DMS79 (cell line): ENCODE measurements at regions not wholly inside any gene's neighbourhood (a gene's known extent, or its start where the extent isn't known, plus 50 kb on each side); places are given as distances from the start of the nearest gene placed in this dataset.
"Not testable (repeated sequence)": the region's sequence is repeated elsewhere in the genome, so short reads cannot be mapped to it uniquely, and the experiment has no call there.

Experiments used
- DNase-seq: peaks from one replicate; lab custom pipeline; 2025; lab: John Stamatoyannopoulos, UW

DNA sequence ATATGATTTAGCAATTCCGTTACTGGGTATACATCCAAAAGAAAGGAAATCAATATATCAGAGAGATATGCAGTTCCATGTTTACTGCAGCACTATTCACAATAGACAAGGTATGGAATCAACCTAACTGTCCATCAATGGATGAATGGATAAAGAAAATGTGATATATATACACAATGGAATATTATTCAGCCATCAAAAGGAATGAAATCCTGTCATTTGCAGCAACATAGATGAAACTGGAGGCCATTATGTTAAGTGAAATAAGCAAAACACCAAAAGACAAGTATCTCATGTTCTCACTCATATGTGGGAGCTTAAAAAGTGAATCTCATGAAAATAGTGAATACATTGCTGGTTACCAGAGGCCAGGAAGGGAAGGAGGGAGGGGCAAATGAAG is 390.8 kb downstream of the ZFHX3 start:
- no peak for DNase-seq

DNA sequence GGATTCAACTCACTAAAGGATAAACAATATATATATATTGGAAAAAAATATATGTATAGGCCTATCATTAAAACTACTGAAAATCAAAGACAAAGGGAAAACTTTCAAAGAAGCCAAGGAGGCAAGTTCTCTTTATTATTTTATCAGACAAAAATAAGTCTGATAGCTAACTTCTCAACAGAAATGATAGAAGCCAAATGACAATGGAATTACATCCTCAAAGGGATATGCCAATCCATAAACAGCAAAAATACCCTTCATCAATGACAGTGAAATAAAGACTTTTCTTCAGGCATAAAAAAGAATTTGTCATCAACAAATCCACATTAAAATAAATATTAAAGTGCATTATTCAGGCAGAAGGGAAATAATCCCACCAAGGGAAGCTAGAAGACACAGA is 393.4 kb downstream of the ZFHX3 start:
- no peak for DNase-seq

DNA sequence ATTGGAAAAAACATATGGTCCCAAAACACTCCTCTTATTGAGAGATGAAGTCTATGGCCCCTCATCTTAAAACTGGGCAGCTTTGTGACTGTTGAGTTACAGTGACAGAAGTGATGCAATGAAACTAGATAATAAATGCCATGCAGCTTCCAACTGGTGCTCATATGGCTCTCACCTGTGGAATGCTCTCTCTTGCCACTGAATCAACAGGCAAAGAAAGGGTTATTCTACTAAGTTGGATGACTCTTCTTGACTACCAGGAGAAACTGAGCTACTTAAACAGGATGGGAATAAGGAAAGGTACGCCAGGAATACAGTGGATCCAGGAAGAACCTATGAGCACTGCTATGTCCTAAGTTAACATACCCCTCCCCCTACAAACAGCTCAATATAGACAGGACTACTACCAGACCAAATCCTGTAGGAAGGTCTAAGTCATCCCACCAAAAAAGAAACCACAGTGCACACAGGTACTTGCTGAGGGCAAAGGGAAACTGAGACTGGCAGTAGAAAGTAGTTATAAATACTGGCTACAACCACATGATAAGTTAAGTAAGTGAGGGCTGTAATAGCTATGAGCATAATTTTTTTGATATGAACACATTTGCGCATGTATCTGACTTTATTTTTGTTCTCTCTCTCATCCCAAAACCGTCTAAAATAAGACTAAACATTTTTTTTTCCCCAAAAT is 398.5 kb downstream of the ZFHX3 start:
- DNase-seq = no peak

DNA sequence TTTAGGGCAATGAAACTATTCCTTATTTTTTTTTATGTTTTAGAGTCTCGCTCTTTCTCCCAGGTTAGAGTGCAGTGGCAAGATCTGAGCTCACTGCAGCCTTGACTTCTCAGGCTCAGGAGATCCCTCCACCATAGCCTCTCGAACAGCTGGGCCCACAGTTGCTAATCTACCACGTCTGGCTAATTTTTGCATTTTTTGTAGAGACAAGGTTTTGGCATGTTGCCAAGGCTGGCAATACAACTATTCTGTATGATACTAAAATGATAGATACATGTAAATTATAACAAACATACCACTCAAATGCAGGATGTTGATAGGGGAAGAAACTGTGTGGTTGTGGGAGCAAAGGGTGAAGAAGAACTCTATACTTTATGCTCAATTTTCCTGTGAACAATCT is 401.3 kb downstream of the ZFHX3 start:
- DNase-seq = no peak

- no peak for DNase-seq
Observed at GRCh38 chr16:72645538-72645937, 402.4 kb downstream of the ZFHX3 start.

GRCh38 chr16:72644911-72645310 is 403.0 kb downstream of the ZFHX3 start:
- no peak for DNase-seq

DNA sequence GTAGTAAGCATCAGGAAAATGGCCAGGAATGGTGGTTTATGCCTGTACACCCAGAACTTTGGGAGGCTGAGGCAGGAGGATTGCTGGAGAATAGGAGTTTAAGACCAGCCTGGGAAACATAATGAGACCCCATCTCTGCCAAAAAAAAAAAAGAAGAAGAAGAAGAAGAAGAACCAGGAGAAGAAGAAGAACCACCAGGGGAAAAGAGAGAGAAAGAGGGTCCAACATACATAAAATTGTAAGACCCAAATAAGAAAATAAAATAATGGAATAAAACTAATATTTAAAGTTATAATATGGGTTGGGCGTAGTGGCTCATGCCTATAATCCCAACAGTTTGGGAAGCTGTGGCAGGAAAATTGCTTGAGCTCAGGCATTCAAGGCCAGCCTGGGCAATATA is 408.4 kb downstream of the ZFHX3 start:
- no peak for DNase-seq

- DNase-seq = no peak
Observed at GRCh38 chr16:72637306-72637705, 410.6 kb downstream of the ZFHX3 start.

GRCh38 chr16:72635694-72636093 is 412.2 kb downstream of the ZFHX3 start:
- DNase-seq = no peak

DNA sequence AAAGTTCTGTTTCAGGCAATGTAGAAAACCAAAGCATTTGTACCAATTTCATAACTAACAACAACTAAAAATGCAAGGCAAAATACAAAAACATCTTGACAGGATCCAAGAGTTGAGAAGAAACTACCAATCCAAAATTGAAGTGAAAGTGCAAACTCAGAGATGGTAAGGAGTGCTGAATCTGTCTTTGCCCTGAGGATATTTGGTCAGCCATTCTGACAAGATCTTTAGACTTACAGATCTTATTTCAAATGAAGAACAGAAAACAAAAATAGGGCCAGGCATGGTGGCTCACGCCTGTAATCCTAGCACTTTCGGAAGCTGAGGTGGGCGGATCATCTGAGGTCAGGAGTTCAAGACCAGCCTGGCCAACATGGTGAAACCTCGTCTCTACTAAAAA is 412.8 kb downstream of the ZFHX3 start:
- DNase-seq = no peak

DNA sequence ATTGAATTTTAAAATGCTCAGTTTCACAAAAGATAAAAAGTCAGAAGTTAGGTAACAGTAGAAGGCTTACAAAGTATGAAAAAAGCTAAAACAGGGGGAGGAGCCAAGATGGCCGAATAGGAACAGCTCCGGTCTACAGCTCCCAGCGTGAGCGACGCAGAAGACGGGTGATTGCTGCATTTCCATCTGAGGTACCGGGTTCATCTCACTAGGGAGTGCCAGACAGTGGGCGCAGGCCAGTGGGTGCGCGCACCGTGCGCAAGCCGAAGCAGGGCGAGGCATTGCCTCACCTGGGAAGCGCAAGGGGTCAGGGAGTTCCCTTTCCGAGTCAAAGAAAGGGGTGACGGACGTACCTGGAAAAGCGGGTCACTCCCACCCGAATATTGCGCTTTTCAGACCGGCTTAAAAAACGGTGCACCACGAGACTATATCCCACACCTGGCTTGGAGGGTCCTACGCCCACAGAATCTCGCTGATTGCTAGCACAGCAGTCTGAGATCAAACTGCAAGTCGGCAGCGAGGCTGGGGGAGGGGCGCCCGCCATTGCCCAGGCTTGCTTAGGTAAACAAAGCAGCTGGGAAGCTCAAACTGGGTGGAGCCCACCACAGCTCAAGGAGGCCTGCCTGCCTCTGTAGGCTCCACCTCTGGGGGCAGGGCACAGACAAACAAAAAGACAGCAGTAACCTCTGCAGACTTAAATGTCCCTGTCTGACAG is 420.6 kb downstream of the ZFHX3 start:
- not testable (repeated sequence) for DNase-seq

DNA sequence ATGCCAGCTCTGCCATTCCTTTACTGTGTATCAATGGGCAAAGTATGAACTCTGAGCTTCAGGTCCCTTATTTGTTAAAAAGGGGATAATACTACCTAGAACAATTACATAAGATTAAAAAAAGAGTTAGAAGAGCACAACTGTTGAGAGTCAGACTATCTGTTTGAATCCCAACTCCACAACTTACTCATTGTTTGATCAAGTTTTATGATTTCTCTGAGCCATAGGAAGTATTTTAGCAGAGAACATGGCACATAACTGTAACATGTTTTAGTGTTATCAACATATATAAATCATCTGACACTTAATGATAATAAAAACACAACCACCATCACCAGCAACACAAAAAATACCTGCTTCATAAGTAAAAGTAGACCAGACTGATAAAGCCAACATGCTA is 421.3 kb downstream of the ZFHX3 start:
- DNase-seq = no peak

GRCh38 chr16:72621651-72622050 is 426.3 kb downstream of the ZFHX3 start:
- no peak for DNase-seq

- DNase-seq = no peak
Observed at GRCh38 chr16:72620853-72621252, 427.1 kb downstream of the ZFHX3 start.

DNA sequence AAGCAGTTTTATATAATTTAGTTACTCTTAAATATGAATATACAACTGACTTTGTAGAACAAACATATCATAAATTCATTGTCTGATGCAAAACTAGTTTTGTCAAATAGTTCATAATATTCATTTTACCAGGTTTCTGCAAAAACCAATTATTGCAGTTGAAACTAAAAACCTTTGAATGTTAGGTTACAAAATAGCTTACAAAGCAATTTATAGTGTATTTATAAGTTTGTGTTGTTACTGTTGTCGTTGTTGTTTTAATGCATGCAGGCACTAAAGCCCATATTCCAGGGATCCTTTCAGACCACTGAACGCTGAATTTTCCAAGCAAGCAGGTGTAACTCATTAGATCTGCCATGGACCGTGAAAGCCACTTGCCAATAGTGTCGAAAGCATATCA is 427.6 kb downstream of the ZFHX3 start:
- peak; percentile 35 for DNase-seq

- DNase-seq = no peak
Observed at GRCh38 chr16:72615856-72616255, 432.1 kb downstream of the ZFHX3 start.

GRCh38 chr16:72612718-72613117 is 435.2 kb downstream of the ZFHX3 start:
- no peak for DNase-seq

DNA sequence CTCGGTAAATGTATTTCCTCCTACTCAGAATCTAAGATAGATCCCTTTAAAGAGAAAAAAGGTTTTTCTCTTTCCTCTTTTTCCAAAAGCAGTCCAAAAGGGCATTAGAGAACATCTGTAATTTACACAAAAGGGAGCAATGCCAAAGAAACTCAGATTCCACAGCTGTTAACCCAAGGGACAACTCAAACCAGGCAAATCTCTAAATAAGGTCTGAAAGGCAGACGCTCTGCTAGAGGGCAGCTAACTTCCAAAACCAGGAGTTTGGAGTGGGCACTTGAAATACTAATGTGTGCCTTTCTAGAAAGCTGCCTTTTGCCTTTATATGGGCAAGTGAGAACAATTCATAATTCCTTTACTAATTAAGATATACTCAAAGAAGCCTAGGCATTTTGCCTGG is 435.7 kb downstream of the ZFHX3 start:
- no peak for DNase-seq

- no peak for DNase-seq
Observed at GRCh38 chr16:72609933-72610332, 438.0 kb upstream of the PMFBP1 start.

DNA sequence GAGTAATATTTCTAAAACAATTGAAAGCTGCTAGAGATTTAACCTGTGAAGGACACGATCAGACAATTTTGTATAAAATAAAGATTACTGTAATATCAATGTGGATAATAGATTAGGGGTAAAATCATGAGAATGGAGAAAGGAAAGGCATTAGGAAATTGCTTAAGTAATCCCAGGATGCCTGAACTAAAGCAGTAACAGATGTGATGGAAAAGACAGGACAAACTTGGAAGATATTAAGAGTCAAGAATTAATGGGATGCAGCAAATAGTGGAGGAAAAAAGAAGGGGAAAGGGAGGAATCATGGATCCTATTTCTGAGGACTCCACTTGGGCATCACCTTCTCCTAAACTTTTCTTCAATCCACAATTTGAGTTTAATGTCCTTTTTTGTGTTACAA is 437.1 kb upstream of the PMFBP1 start:
- no peak for DNase-seq

DNA sequence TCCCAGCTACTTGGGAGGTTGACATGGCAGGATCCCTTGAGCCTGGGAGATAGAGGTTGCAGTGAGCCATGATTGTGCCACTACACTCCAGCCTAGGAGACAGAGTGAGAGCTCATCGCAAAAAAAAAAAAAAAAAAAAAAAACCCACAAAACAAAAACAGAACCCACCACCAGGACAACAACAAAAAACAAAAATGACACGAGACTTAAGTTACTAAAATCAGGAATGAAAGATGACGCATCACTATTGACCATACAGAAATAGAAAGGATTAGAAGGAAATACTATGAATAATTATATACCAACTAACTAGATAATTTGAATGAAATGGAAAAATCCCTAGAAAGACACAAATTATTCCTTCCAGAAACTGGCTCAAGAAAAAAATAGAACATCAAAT is 432.4 kb upstream of the PMFBP1 start:
- DNase-seq = no peak

- DNase-seq = no peak
Observed at GRCh38 chr16:72602499-72602898, 430.5 kb upstream of the PMFBP1 start.

DNA sequence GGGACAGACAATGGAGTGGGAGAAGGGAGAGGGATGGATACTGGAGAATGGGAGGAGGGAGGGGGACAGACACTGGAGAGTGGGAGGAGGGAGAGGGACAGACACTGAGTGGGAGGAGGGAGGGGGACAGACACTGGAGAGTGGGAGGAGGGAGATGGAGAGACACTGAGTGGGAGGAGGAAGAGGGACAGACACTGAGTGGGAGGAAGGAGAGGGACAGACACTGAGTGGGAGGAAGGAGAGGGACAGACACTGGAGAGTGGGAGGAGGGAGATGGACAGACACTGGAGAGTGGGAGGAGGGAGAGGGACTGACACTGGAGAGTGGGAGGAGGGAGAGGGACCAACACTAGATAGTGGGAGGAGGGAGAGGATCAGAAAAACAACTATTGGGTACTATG is 426.7 kb upstream of the PMFBP1 start:
- DNase-seq = no peak

DNA sequence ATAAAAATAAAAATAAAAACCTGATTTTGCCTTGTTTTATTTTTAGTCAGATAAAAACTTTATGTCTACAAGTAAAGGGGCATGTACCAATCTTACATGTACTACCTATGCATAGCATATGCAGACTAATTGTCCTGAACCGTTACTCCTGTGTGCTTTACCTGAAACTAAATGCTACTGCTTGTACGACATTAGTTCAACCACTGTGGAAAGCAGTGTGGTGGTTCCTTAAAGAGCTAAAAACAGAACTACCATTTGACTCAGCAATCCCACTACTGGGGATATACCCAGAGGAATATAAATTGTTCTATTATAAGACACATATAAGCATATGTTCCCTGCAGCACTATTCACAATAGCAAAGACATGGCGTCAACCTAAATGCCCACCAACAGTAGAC is 426.0 kb upstream of the PMFBP1 start:
- DNase-seq = no peak
